ENCODE measurements at regions not wholly inside any gene's neighbourhood (a gene's known extent, or its start where the extent isn't known, plus 50 kb on each side); places are given as distances from the start of the nearest gene placed in this dataset.

DNA sequence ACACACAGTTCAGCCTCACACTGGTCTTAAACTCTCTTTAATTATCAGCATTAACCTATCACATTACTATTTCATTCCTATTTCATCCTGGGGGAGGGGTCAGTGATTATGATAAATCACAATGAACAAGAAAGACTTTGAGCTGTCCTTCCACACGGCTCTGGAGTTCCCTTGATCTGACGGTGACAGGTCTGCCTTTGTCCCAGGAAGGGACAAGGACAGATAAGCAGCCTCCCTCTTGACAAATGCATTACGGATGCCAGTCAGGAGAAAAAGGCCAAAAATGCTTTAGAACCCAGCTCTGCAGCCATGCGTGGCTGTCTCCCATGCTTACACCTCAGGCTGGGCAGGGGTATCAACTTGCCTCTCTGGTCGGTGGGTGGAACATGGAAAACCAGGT is 281.7 kb downstream of the BCL11A start:
- no peak overlapping the region for H3K4me3 Mint-ChIP-seq
- peaks cover 0 to 3% of the 10 kb centered on the region in 2 experiments for H3K9me3 ChIP-seq (ENCODE audit: control insufficient read depth in 2 of 2, low read length in 2 of 2)
- ATAC-seq (ENCODE audit: low read depth in 2 of 2), result no peak

DNA sequence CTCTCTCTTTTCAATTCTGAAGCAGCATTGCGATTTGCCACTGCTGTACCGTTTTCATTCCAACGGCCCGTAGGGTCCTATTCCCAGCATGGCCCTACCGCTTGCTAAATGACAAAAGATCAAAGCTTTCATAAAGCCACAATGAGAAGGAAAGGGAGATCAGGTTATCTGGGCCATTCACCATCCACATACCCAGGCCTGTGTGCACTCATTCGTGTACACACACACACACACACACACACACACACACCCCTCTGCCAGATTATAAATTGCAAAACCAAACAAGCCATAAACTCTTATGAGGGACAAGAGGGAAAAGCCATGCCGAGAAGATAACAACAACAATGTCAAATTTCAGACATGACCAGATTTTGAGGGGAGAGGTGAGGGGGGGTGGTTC is 282.3 kb downstream of the BCL11A start:
- H3K36me3 ChIP-seq (ENCODE audit: control insufficient read depth, insufficient read depth, low read length), result no peaks in the 10 kb centered on the region
- no peaks in the 10 kb centered on the region for H3K36me3 Mint-ChIP-seq
- H3K27me3 ChIP-seq (ENCODE audit: control insufficient read depth, insufficient read depth, low read length), result no peaks in the 10 kb centered on the region
- H3K9me3 Mint-ChIP-seq, result peaks cover 0 to 9% (median 2%) of the 10 kb centered on the region in 7 donors
- H3K4me1 ChIP-seq (ENCODE audit: control insufficient read depth, insufficient read depth, low read length, poor library complexity, severe bottlenecking), result no peaks in the 10 kb centered on the region
- no peak overlapping the region for H3K27ac ChIP-seq (ENCODE audit: insufficient read depth, low read length, poor library complexity, severe bottlenecking)
- no peak for ATAC-seq (ENCODE audit: low read depth in 2 of 2)
- H3K4me3 Mint-ChIP-seq, result peak overlapping the region in 1 of 4 donors; percentile 12
- no peak for DNase-seq
- no peaks in the 10 kb centered on the region for H3K4me1 Mint-ChIP-seq
- no peak overlapping the region for H3K27ac Mint-ChIP-seq
- peaks cover 0 to 3% of the 10 kb centered on the region in 2 experiments for H3K9me3 ChIP-seq (ENCODE audit: control insufficient read depth in 2 of 2, low read length in 2 of 2)
- H3K4me3 ChIP-seq (ENCODE audit: low read depth, low read length), result no peak overlapping the region
- H3K27me3 Mint-ChIP-seq, result no peaks in the 10 kb centered on the region

More for the DNA sequence above, 281.7 kb downstream of the BCL11A start:
- H3K27ac ChIP-seq (ENCODE audit: insufficient read depth, low read length, poor library complexity, severe bottlenecking), result no peak overlapping the region
- H3K4me1 ChIP-seq (ENCODE audit: control insufficient read depth, insufficient read depth, low read length, poor library complexity, severe bottlenecking), result no peaks in the 10 kb centered on the region
- H3K36me3 ChIP-seq (ENCODE audit: control insufficient read depth, insufficient read depth, low read length), result no peaks in the 10 kb centered on the region
- DNase-seq, result no peak
- H3K4me3 ChIP-seq (ENCODE audit: low read depth, low read length), result no peak overlapping the region
- H3K27me3 ChIP-seq (ENCODE audit: control insufficient read depth, insufficient read depth, low read length), result no peaks in the 10 kb centered on the region
- Mint-ChIP-seq H3K36me3 (no peaks in the 10 kb centered on the region), H3K27ac (no peak overlapping the region), H3K4me1 (no peaks in the 10 kb centered on the region), H3K27me3 (no peaks in the 10 kb centered on the region), H3K9me3 (peaks cover 0 to 9% (median 0%) of the 10 kb centered on the region in 7 donors)

DNA sequence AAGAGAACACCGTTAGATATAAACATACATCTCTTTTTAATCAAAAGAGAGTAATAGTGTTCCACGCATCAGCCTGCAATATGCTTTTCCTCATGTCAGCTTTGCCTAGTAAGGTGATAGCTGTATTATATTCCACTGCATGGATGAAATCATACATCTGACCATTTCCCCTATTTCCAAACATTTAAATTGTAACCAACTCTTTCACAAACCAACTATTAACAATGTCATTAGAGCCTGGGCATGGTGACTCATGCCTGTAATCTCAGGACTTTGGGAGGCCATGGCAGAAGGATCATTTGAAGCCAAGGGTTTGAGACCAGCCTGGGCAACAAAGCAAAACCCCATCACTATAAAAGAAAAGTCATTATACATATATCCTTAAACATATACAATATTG is 284.8 kb downstream of the BCL11A start:
- no peak for DNase-seq
- H3K4me1 Mint-ChIP-seq, result no peaks in the 10 kb centered on the region
- no peaks in the 10 kb centered on the region for H3K27me3 Mint-ChIP-seq

DNA sequence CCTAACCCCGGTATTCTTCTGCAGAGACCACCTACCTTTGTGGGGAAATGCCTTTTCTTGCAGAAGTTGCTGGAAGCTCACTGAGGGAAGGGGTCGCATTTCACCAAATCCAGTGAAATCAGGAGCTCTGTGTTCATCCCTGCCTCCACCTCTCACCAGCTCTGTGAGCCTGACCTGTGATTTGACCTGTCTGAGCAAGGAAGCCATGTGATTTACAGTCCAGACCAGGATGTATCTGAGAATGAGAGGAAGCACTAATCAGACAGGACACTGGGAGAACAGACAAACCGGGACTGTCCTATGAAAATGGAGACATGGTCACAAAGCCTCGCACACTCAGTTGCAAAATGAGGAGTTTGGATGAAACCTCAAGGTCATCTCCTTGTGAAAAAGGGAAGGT is 285.4 kb downstream of the BCL11A start:
- Histone ChIP-seq H3K27ac (ENCODE audit: insufficient read depth, low read length, poor library complexity, severe bottlenecking) (no peak overlapping the region), H3K27me3 (ENCODE audit: control insufficient read depth, insufficient read depth, low read length) (no peaks in the 10 kb centered on the region), H3K9me3 (ENCODE audit: control insufficient read depth in 2 of 2, low read length in 2 of 2) (no peaks in the 10 kb centered on the region), H3K36me3 (ENCODE audit: control insufficient read depth, insufficient read depth, low read length) (no peaks in the 10 kb centered on the region), H3K4me3 (ENCODE audit: low read depth, low read length) (no peak overlapping the region), H3K4me1 (ENCODE audit: control insufficient read depth, insufficient read depth, low read length, poor library complexity, severe bottlenecking) (no peaks in the 10 kb centered on the region)
- H3K4me3 Mint-ChIP-seq, result no peak overlapping the region
- no peak for DNase-seq
- peaks cover 0 to 7% (median 4%) of the 10 kb centered on the region in 7 donors for H3K9me3 Mint-ChIP-seq
- H3K27ac Mint-ChIP-seq, result no peak overlapping the region
- no peaks in the 10 kb centered on the region for H3K27me3 Mint-ChIP-seq
- ATAC-seq (ENCODE audit: low read depth in 2 of 2), result no peak
- H3K4me1 Mint-ChIP-seq, result no peaks in the 10 kb centered on the region
- no peaks in the 10 kb centered on the region for H3K36me3 Mint-ChIP-seq

More for the DNA sequence above, 284.8 kb downstream of the BCL11A start:
- Histone ChIP-seq H3K27me3 (ENCODE audit: control insufficient read depth, insufficient read depth, low read length) (no peaks in the 10 kb centered on the region), H3K4me3 (ENCODE audit: low read depth, low read length) (no peak overlapping the region), H3K27ac (ENCODE audit: insufficient read depth, low read length, poor library complexity, severe bottlenecking) (no peak overlapping the region), H3K9me3 (ENCODE audit: control insufficient read depth in 2 of 2, low read length in 2 of 2) (no peaks in the 10 kb centered on the region), H3K36me3 (ENCODE audit: control insufficient read depth, insufficient read depth, low read length) (no peaks in the 10 kb centered on the region), H3K4me1 (ENCODE audit: control insufficient read depth, insufficient read depth, low read length, poor library complexity, severe bottlenecking) (no peaks in the 10 kb centered on the region)
- no peaks in the 10 kb centered on the region for H3K36me3 Mint-ChIP-seq
- H3K27ac Mint-ChIP-seq, result peak overlapping the region in 1 of 3 donors; percentile 2
- ATAC-seq (ENCODE audit: low read depth in 2 of 2), result no peak
- peaks cover 0 to 7% (median 4%) of the 10 kb centered on the region in 7 donors for H3K9me3 Mint-ChIP-seq
- H3K4me3 Mint-ChIP-seq, result no peak overlapping the region

DNA sequence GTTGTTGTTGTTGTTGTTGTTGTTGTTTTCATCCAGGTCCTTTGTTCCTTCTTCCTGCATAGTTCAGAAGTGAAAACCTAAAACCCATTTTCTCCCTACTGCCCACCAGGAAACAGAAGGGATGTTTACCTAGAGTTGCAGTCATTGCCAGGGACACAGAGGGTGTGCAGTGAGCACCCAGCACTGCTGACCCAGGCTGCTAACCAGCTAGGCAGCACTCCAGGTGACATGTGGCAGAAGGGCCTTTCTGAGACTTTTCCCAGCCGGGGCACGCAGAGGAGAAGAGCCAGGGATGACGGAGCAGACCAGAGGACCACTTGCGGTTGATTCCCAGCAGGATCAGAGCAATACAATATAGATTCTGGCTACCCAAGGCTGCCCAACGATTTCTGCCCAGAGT is 286.3 kb downstream of the BCL11A start:
- Histone ChIP-seq H3K27ac (ENCODE audit: insufficient read depth, low read length, poor library complexity, severe bottlenecking) (no peak overlapping the region), H3K9me3 (ENCODE audit: control insufficient read depth in 2 of 2, low read length in 2 of 2) (no peaks in the 10 kb centered on the region), H3K4me1 (ENCODE audit: control insufficient read depth, insufficient read depth, low read length, poor library complexity, severe bottlenecking) (no peaks in the 10 kb centered on the region), H3K4me3 (ENCODE audit: low read depth, low read length) (no peak overlapping the region), H3K36me3 (ENCODE audit: control insufficient read depth, insufficient read depth, low read length) (no peaks in the 10 kb centered on the region), H3K27me3 (ENCODE audit: control insufficient read depth, insufficient read depth, low read length) (no peaks in the 10 kb centered on the region)
- no peaks in the 10 kb centered on the region for H3K36me3 Mint-ChIP-seq
- no peak overlapping the region for H3K4me3 Mint-ChIP-seq
- no peak for DNase-seq
- no peak for ATAC-seq (ENCODE audit: low read depth in 2 of 2)
- no peaks in the 10 kb centered on the region for H3K4me1 Mint-ChIP-seq
- H3K27me3 Mint-ChIP-seq, result no peaks in the 10 kb centered on the region
- H3K27ac Mint-ChIP-seq, result no peak overlapping the region
- H3K9me3 Mint-ChIP-seq, result peaks cover 0 to 7% (median 4%) of the 10 kb centered on the region in 7 donors

DNA sequence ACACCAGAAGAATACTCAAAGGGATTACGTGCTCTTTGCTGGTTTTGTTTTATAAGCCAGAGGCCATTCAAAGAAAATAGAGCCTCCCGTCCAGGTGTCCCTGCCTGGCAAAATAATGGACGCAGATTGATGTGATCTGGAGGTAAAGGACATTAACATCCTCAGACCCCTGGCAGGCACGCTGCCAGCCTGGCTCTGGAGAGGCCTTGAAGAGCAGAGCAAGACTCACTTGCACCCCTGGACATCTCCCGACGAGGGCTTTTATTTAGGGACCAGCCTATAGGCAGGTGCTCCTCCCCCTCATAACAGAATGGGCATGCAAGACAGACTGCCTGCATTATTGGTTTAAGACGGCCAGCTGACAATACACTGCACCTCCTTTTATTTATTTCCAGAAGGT is 291.3 kb downstream of the BCL11A start:
- Histone ChIP-seq H3K9me3 (ENCODE audit: control insufficient read depth in 2 of 2, low read length in 2 of 2) (no peaks in the 10 kb centered on the region), H3K27ac (ENCODE audit: insufficient read depth, low read length, poor library complexity, severe bottlenecking) (no peak overlapping the region), H3K36me3 (ENCODE audit: control insufficient read depth, insufficient read depth, low read length) (no peaks in the 10 kb centered on the region), H3K4me1 (ENCODE audit: control insufficient read depth, insufficient read depth, low read length, poor library complexity, severe bottlenecking) (no peaks in the 10 kb centered on the region), H3K4me3 (ENCODE audit: low read depth, low read length) (no peak overlapping the region), H3K27me3 (ENCODE audit: control insufficient read depth, insufficient read depth, low read length) (no peaks in the 10 kb centered on the region)
- DNase-seq, result no peak
- H3K27me3 Mint-ChIP-seq, result no peaks in the 10 kb centered on the region
- no peak overlapping the region for H3K4me3 Mint-ChIP-seq
- no peaks in the 10 kb centered on the region for H3K36me3 Mint-ChIP-seq
- ATAC-seq (ENCODE audit: low read depth in 2 of 2), result no peak
- H3K27ac Mint-ChIP-seq, result no peak overlapping the region
- H3K4me1 Mint-ChIP-seq, result no peaks in the 10 kb centered on the region
- peaks cover 0 to 7% (median 3%) of the 10 kb centered on the region in 7 donors for H3K9me3 Mint-ChIP-seq

DNA sequence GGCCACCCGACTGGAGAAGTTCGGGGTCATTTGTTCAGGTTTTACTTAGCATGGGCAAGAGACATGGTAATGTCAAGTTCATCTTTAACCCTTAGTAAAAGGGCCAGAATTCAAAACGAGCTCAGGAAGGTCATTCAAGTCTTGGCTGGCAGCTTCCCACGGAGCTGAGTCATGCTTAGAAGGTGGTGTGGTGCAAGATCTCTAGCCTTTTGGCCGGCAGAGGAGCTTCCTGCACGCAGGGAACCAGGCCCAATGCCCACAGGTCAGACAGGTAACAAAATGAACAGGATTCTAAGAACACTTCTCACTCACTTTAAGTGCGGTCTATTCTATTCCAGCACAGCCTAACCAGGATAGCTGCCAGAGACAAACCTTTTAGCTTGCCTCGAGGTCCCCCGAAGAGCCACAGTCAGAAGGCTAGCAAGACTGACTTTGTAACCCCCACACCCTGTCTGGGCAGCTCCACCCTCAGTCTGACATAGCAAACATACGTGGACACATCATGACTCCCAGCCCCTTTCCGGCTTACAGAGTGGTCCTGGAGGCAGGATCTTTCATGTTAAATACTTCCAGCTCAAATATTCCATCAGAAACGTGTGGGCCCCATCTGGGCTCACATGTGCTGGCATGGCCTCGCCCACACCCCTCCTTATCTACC is 292.7 kb downstream of the BCL11A start:
- Mint-ChIP-seq H3K27me3 (no peaks in the 10 kb centered on the region), H3K27ac (no peak overlapping the region)
- no peak for ATAC-seq (ENCODE audit: low read depth in 2 of 2)

DNA sequence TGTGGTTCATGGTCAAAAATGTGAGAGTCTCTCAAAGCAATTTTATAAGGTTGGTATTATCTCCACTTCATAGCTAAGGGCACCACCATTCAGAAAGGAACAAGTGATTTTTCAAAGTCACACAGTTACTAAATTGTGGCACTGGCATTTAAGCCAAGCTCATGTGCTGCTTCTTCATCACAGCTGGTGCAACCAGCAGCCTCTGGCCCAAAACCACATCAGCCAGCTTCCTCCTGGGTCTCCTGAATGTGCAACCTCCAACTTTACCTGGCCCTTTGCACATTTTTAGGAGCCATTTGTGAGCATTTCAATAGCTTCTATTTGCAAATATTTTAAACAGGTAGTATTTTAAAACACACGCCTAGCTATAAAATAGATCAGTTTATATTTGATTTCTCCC is 293.7 kb downstream of the BCL11A start:
- ATAC-seq (ENCODE audit: low read depth in 2 of 2) (no peak), DNase-seq (no peak)
- Histone ChIP-seq H3K9me3 (ENCODE audit: control insufficient read depth in 2 of 2, low read length in 2 of 2) (no peaks in the 10 kb centered on the region), H3K36me3 (ENCODE audit: control insufficient read depth, insufficient read depth, low read length) (no peaks in the 10 kb centered on the region), H3K4me1 (ENCODE audit: control insufficient read depth, insufficient read depth, low read length, poor library complexity, severe bottlenecking) (no peaks in the 10 kb centered on the region), H3K27ac (ENCODE audit: insufficient read depth, low read length, poor library complexity, severe bottlenecking) (no peak overlapping the region), H3K27me3 (ENCODE audit: control insufficient read depth, insufficient read depth, low read length) (no peaks in the 10 kb centered on the region), H3K4me3 (ENCODE audit: low read depth, low read length) (no peak overlapping the region)
- H3K4me3 Mint-ChIP-seq, result no peak overlapping the region
- H3K4me1 Mint-ChIP-seq, result no peaks in the 10 kb centered on the region
- peaks cover 0 to 7% (median under 1%) of the 10 kb centered on the region in 7 donors for H3K9me3 Mint-ChIP-seq
- no peaks in the 10 kb centered on the region for H3K36me3 Mint-ChIP-seq
- no peak overlapping the region for H3K27ac Mint-ChIP-seq
- H3K27me3 Mint-ChIP-seq, result no peaks in the 10 kb centered on the region

More for the DNA sequence above, 292.7 kb downstream of the BCL11A start:
- no peaks in the 10 kb centered on the region for H3K36me3 Mint-ChIP-seq
- H3K9me3 Mint-ChIP-seq, result peaks cover 0 to 7% (median 3%) of the 10 kb centered on the region in 7 donors
- H3K4me3 ChIP-seq (ENCODE audit: low read depth, low read length), result no peak overlapping the region
- no peaks in the 10 kb centered on the region for H3K4me1 ChIP-seq (ENCODE audit: control insufficient read depth, insufficient read depth, low read length, poor library complexity, severe bottlenecking)
- H3K9me3 ChIP-seq (ENCODE audit: control insufficient read depth in 2 of 2, low read length in 2 of 2), result no peaks in the 10 kb centered on the region
- no peak overlapping the region for H3K27ac ChIP-seq (ENCODE audit: insufficient read depth, low read length, poor library complexity, severe bottlenecking)
- H3K4me3 Mint-ChIP-seq, result no peak overlapping the region
- no peaks in the 10 kb centered on the region for H3K27me3 ChIP-seq (ENCODE audit: control insufficient read depth, insufficient read depth, low read length)
- no peak for DNase-seq
- no peaks in the 10 kb centered on the region for H3K4me1 Mint-ChIP-seq
- H3K36me3 ChIP-seq (ENCODE audit: control insufficient read depth, insufficient read depth, low read length), result no peaks in the 10 kb centered on the region

Data from CD4-positive, CD25-positive, alpha-beta regulatory T cell (primary cell).